OCI-M1 (cell line): ENCODE measurements at regions not wholly inside any gene's neighbourhood (a gene's known extent, or its start where the extent isn't known, plus 50 kb on each side); places are given as distances from the start of the nearest gene placed in this dataset.

Source experiments
- DNase-seq: peaks from one replicate; lab custom pipeline; 2025; lab: John Stamatoyannopoulos, UW

- DNase-seq: no peak
Measured at GRCh38 chr11:18878211-18878610, 61.0 kb downstream of the MRGPRX1 start.

DNA sequence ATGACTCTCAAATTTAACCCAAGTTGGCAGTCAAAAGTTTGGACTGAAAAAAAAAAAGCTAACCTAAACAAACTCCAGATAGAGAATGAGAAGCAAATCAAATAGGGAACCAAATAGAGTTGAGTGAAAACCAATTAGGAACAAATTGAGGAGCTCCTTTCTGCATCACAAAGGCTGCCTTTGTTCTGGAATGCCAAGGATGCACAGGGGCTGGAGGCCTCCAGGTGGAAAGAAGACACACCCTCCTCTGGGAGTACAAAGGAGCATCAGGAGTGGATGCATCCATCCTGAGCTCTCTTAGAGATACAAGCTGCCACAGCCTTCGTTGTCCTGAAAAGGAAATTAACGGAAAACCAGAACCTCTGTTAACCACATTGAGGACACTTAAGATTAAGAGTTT, 73.3 kb downstream of the MRGPRX1 start:
- DNase-seq: no peak

DNA sequence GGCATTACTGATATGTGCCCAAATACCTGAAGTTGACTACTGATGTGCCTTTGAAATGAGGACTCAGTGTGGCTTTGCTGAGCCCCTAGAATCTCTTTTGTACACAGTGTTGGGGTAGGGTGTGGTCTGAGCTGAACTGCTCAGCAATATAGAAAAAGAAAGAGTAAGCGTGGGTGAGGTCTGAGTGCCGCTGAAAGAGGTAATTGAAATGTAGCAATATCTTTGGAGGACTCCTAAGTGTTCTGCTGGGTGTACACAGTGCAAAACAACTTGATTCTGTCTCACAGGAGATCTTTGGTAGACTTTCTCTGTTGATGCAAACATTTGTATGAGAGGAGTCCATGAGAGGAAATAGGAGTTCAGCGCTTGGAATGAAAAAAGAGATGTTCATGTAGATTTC, 73.7 kb upstream of the PTPN5 start:
- no peak for DNase-seq

GRCh38 chr11:18853086-18853720, 61.6 kb upstream of the PTPN5 start:
- DNase-seq: peak; percentile 36

GRCh38 chr11:18849406-18849805, 57.8 kb upstream of the PTPN5 start:
- no peak for DNase-seq

DNA sequence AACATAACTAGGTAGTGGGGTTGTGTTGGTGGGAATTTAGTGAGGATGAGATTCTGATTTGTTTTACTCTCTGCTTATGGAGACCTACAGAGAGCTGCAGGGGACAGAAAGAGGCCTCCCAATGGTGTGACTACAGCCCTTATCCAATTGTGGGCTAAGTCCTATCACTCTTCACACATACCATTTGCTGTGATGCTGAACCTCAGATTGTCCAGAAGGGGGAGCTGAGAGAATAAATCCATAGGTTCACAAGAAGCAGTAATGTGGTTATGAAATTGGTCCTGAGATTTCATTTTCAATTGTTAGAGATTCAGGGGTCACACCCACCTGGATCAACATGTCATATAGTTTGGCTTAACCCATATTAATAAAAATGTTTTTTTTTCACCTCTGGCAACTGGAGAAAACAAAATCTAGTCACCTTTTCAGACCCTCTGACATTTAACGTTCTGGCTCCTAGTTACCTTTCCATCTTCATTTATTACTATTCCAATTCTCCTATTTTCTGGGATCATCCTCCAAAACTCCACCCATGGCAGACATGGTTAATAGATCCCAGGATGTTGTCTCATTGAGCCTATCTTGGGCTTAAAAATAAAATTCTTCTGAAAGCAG, 53.3 kb upstream of the PTPN5 start:
- DNase-seq: peak; percentile 77
